Mesenchymal stem cell (in vitro differentiated cells and primary cell): ENCODE measurements at regions not wholly inside any gene's neighbourhood (a gene's known extent, or its start where the extent isn't known, plus 50 kb on each side); places are given as distances from the start of the nearest gene placed in this dataset.

Experiments used
- DNase-seq: peaks from one replicate; pipeline ENCODE4 v3.0.0-alpha.2; 2013
- H2AFZ ChIP-seq: one replicate; pipeline ENCODE4 v1.6.1; 2013; ENCODE audit warnings: low read depth, mild to moderate bottlenecking, control low read depth, inconsistent platforms, low read length, moderate library complexity
- H2AK5ac ChIP-seq: 2 replicates; pipeline ENCODE4 v1.6.1; 2013; ENCODE audit warnings: low read length, moderate library complexity, mild to moderate bottlenecking, inconsistent platforms; ENCODE audit not compliant: severe bottlenecking
- H2BK120ac ChIP-seq: one replicate; pipeline ENCODE4 v1.6.1; 2013; ENCODE audit warnings: low read depth, mild to moderate bottlenecking, inconsistent platforms, low read length, moderate library complexity
- H2BK12ac ChIP-seq, 2 experiments: one replicate each; pipeline ENCODE4 v1.6.1; 2013; ENCODE audit warnings: inconsistent platforms in 2 of 2, low read length in 2 of 2, mild to moderate bottlenecking in 2 of 2, moderate library complexity in 2 of 2, control low read depth in 1 of 2
- H2BK15ac ChIP-seq: one replicate; pipeline ENCODE4 v1.6.1; 2013; ENCODE audit warnings: mild to moderate bottlenecking, low read depth, inconsistent platforms; ENCODE audit not compliant: poor library complexity, severe bottlenecking
- H2BK5ac ChIP-seq: 2 replicates; pipeline ENCODE4 v1.6.1; 2013; ENCODE audit warnings: low read depth, mild to moderate bottlenecking, low read length, control low read depth, inconsistent platforms; ENCODE audit not compliant: poor library complexity, severe bottlenecking
- H3K14ac ChIP-seq, 2 experiments: one replicate each; pipeline ENCODE4 v1.6.1; 2013; ENCODE audit warnings: inconsistent platforms in 2 of 2, low read length in 2 of 2, control low read depth in 1 of 2, mild to moderate bottlenecking in 1 of 2, moderate library complexity in 1 of 2
- H3K18ac ChIP-seq, 2 experiments: one replicate each; pipeline ENCODE4 v1.6.1; 2013; ENCODE audit warnings: inconsistent platforms in 2 of 2, low read length in 2 of 2, control low read depth in 1 of 2, low read depth in 1 of 2, mild to moderate bottlenecking in 1 of 2
- H3K23ac ChIP-seq, 2 experiments: one replicate each; pipeline ENCODE4 v1.6.1; 2013; ENCODE audit warnings: inconsistent platforms in 2 of 2, low read length in 2 of 2, mild to moderate bottlenecking in 2 of 2, moderate library complexity in 2 of 2, control low read depth in 1 of 2
- H3K27ac ChIP-seq: 2 replicates; pipeline ENCODE4 v1.5.1; 2013; ENCODE audit warnings: mild to moderate bottlenecking, moderate library complexity, low read length, control low read depth, inconsistent platforms; ENCODE audit not compliant: poor library complexity, severe bottlenecking
- H3K27me3 ChIP-seq, 2 experiments: 2 replicates each; pipeline versions ENCODE4 v1.6.1 to v1.7.0; 2013; ENCODE audit warnings: low read length in 2 of 2, mild to moderate bottlenecking in 2 of 2, moderate library complexity in 2 of 2, control low read depth in 1 of 2, inconsistent platforms in 1 of 2; ENCODE audit not compliant: control insufficient read depth in 1 of 2, insufficient read depth in 1 of 2
- H3K36me3 ChIP-seq, 2 experiments: 2 replicates each; pipeline versions ENCODE4 v1.6.1 to v1.7.0; 2013; ENCODE audit warnings: low read length in 2 of 2, control low read depth in 1 of 2, inconsistent platforms in 1 of 2, low read depth in 1 of 2, mild to moderate bottlenecking in 1 of 2; ENCODE audit not compliant: insufficient read depth in 2 of 2, control insufficient read depth in 1 of 2
- H3K4ac ChIP-seq, 2 experiments: one replicate each; pipeline ENCODE4 v1.6.1; 2013; ENCODE audit warnings: inconsistent platforms in 2 of 2, low read length in 2 of 2, mild to moderate bottlenecking in 2 of 2, moderate library complexity in 2 of 2, control low read depth in 1 of 2, low read depth in 1 of 2
- H3K4me1 ChIP-seq: 2 replicates; pipeline ENCODE4 v1.6.1; 2013; ENCODE audit warnings: low read depth, low read length, control low read depth; ENCODE audit not compliant: control insufficient read depth, insufficient read depth
- H3K4me2 ChIP-seq: 2 replicates; pipeline ENCODE4 v1.6.1; 2013; ENCODE audit warnings: low read length, mild to moderate bottlenecking, inconsistent platforms; ENCODE audit not compliant: poor library complexity, severe bottlenecking
- H3K4me3 ChIP-seq, 2 experiments: 2 replicates each; pipeline versions ENCODE4 v1.5.1 to v1.7.0; 2013; ENCODE audit warnings: low read length in 2 of 2, mild to moderate bottlenecking in 2 of 2, control low read depth in 1 of 2, low read depth in 1 of 2; ENCODE audit not compliant: insufficient read depth in 1 of 2
- H3K79me1 ChIP-seq: replicated peaks from 2 replicates; pipeline ENCODE4 v1.6.1; 2013; ENCODE audit warnings: mild to moderate bottlenecking, control low read depth, low read length, inconsistent platforms; ENCODE audit not compliant: poor library complexity, severe bottlenecking
- H3K9ac ChIP-seq: 2 replicates; pipeline ENCODE4 v1.7.0; 2013; ENCODE audit warnings: mild to moderate bottlenecking, low read length, moderate library complexity
- H3K9me3 ChIP-seq: 2 replicates; pipeline ENCODE4 v1.7.0; 2013; ENCODE audit warnings: mild to moderate bottlenecking, low read length; ENCODE audit not compliant: control insufficient read depth
- H4K8ac ChIP-seq: one replicate; pipeline ENCODE4 v1.6.1; 2013; ENCODE audit warnings: inconsistent platforms, mild to moderate bottlenecking, low read length, moderate library complexity
- H4K91ac ChIP-seq: one replicate; pipeline ENCODE4 v1.6.1; 2013; ENCODE audit warnings: mild to moderate bottlenecking, low read length, inconsistent platforms
- WGBS: methylation state at CpG from one replicate; pipeline ENCODE4 v1.1.7; 2013; ENCODE audit warnings: mixed read lengths; 5-methylcytosine and 5-hydroxymethylcytosine counted together

DNA sequence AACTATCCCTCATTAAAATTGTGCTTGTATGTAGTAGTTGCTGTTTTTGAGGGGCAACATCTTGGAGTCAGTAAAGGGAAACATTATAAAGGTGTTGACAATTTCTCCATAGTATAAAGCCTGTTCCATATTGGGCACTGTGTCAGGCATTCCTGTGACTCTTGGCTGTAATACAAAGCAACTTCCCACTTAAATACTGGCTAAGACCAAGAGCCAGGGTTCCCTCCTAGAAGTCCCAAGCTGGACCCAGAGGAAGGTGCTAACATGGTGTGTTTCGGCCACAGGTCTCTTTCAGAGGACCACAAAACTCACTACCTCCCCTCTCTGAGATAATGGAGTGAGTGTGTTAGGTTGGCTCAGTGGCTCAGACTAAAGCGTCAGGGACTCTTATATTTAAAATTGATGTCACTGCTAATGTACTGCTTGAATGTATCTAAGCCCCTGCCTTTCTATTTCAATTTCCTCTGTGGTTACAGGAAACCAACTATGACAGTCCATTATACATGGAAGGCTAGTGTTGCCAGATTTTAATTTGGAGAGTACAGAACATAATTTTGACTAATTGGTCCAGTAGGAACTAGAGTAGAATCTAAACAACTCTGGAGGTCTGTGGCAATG lies 74.7 kb upstream of the RGL1 start:
- Histone ChIP-seq H4K91ac (no peak overlapping the region), H3K14ac (no peak overlapping the region), H3K79me1 (no peaks in the 10 kb centered on the region), H2BK12ac (no peak overlapping the region), H2BK120ac (no peak overlapping the region), H3K4me3 (no peak overlapping the region), H2BK15ac (no peak overlapping the region), H4K8ac (no peak overlapping the region), H3K27me3 (no peaks in the 10 kb centered on the region), H3K4me2 (no peak overlapping the region), H3K23ac (no peak overlapping the region), H3K4ac (no peak overlapping the region), H3K9me3 (no peaks in the 10 kb centered on the region), H2AFZ (no peak overlapping the region), H3K18ac (peak overlapping the region in 1 of 2 experiments; percentile 13), H2AK5ac (no peak overlapping the region), H3K36me3 (no peaks in the 10 kb centered on the region), H3K9ac (no peak overlapping the region), H2BK5ac (no peak overlapping the region), H3K27ac (no peak overlapping the region), H3K4me1 (peaks cover 1% of the 10 kb centered on the region)
- no CpG with 5 or more reads among the region's 2 CpGs for WGBS
- no peak for DNase-seq

DNA sequence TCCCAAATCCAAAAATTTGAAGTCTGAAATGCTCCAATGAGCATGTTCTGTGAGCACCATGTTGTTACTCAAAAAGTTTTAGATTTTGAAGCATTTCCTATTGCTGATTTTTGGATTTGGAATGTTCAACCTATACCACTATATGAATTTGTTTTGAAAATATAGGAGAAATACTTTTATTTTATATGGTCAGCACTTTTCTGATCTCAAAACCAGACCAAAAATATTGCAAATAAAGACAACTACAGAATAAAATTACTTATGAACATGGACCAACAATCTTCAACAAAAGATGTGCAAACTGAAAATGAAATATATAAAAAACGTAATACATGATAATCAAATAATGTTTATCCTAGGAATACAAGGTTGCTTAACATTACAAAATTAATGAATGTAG lies 73.7 kb upstream of the APOBEC4 start:
- Histone ChIP-seq H2BK15ac (no peak overlapping the region), H3K4ac (no peak overlapping the region), H3K23ac (no peak overlapping the region), H3K18ac (no peak overlapping the region), H4K91ac (no peak overlapping the region), H3K36me3 (no peaks in the 10 kb centered on the region), H3K4me3 (no peak overlapping the region), H3K9ac (no peak overlapping the region), H2BK120ac (no peak overlapping the region), H3K9me3 (no peaks in the 10 kb centered on the region), H2AK5ac (no peak overlapping the region), H3K4me2 (no peak overlapping the region), H2BK12ac (no peak overlapping the region), H3K27me3 (no peaks in the 10 kb centered on the region), H3K14ac (no peak overlapping the region), H3K4me1 (no peaks in the 10 kb centered on the region), H3K27ac (no peak overlapping the region), H3K79me1 (no peaks in the 10 kb centered on the region), H4K8ac (no peak overlapping the region), H2BK5ac (no peak overlapping the region), H2AFZ (no peak overlapping the region)
- no CpG with 5 or more reads among the region's 1 CpG for WGBS
- DNase-seq, result no peak

DNA sequence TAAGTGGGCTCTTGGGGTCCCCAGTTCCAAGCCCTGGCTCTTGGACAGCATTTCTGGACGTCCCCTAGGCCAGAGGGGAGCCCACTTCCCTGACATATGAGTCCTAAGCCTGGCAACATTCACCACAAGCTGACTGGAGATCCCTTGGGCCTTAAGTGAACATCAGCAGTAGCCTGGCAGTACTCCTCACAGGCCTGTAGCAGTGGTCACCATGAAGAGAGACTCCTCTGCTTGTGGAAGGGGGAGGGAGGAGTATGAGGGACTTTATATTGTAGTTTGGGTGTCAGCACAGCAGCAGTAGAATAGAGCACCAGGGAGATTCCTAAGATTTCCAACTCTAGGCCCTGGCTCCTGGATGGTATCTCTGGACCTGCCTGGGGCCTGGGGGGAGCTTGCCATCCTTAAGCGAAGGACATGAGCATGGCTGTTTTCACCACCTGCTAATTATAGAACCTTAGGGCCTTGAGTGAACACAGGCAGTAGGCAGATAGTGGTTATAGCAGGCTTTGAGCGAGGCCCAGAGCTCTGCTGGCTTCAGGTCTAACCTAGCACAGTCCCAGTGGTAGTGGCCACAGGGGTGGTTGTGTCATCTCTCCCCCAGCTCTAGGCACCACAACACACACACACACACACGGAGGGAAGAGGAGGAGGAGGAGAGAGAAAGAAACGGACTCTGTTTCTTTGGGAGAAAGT lies 71.4 kb upstream of the APOBEC4 start:
- Histone ChIP-seq H3K27me3 (no peaks in the 10 kb centered on the region), H2BK12ac (no peak overlapping the region), H3K4ac (no peak overlapping the region), H3K27ac (no peak overlapping the region), H3K4me3 (no peak overlapping the region), H4K8ac (peak overlapping the region; percentile 30), H3K4me2 (no peak overlapping the region), H3K79me1 (no peaks in the 10 kb centered on the region), H2BK5ac (no peak overlapping the region), H3K9me3 (no peaks in the 10 kb centered on the region), H3K23ac (no peak overlapping the region), H2AFZ (no peak overlapping the region), H3K4me1 (no peaks in the 10 kb centered on the region), H3K18ac (no peak overlapping the region), H3K9ac (no peak overlapping the region), H3K36me3 (no peaks in the 10 kb centered on the region), H2AK5ac (no peak overlapping the region), H2BK120ac (no peak overlapping the region), H3K14ac (no peak overlapping the region), H2BK15ac (peak overlapping the region; percentile 44), H4K91ac (no peak overlapping the region)
- WGBS, result 100% methylated on average over 2 of the region's 5 CpGs
- DNase-seq, result no peak

DNA sequence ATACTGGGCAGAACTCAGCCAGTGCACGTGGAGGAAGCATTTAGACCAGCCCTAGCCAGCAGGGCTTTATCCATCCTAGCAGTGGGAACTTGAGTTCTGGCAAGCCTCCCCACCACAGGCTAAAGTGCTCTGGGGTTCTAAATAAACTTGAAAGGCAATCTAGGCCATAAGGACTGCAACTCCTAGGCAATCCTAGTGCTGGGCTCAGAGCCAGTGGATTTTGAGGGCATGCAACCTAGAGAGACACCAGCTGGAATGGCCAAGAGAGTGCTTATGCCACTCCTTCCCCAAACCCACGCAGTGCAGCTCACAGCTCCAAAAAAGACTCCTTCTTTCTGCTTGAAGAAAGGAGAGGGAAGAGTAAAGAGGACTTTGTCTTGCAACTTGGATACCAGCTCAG lies 70.5 kb upstream of the APOBEC4 start:
- no peak overlapping the region for H3K27ac ChIP-seq
- no peak overlapping the region for H2BK15ac ChIP-seq
- H3K23ac ChIP-seq, result no peak overlapping the region
- no peaks in the 10 kb centered on the region for H3K36me3 ChIP-seq
- no peak overlapping the region for H3K4me3 ChIP-seq
- H3K9ac ChIP-seq, result no peak overlapping the region
- H2AFZ ChIP-seq, result no peak overlapping the region
- no peak overlapping the region for H3K4me2 ChIP-seq
- H3K4me1 ChIP-seq, result no peaks in the 10 kb centered on the region
- H3K14ac ChIP-seq, result no peak overlapping the region
- DNase-seq, result no peak
- H3K27me3 ChIP-seq, result no peaks in the 10 kb centered on the region
- H2BK120ac ChIP-seq, result no peak overlapping the region
- H4K91ac ChIP-seq, result no peak overlapping the region
- no peaks in the 10 kb centered on the region for H3K79me1 ChIP-seq
- no peak overlapping the region for H2BK12ac ChIP-seq
- 65% methylated on average over 1 of the region's 2 CpGs for WGBS
- no peaks in the 10 kb centered on the region for H3K9me3 ChIP-seq
- H3K18ac ChIP-seq, result no peak overlapping the region
- H2AK5ac ChIP-seq, result no peak overlapping the region
- H4K8ac ChIP-seq, result no peak overlapping the region
- H2BK5ac ChIP-seq, result no peak overlapping the region
- H3K4ac ChIP-seq, result no peak overlapping the region
